SK-N-SH treated with all-trans-retinoic acid at 6 μM for 48 hours (cell line): ENCODE measurements at regions not wholly inside any gene's neighbourhood (a gene's known extent, or its start where the extent isn't known, plus 50 kb on each side); places are given as distances from the start of the nearest gene placed in this dataset.

Experiments
- CSDC2 ChIP-seq: fragments of 250-450 bp; sonication (Bioruptor Pico); IDR thresholded peaks from 2 replicates; pipeline ENCODE4 v1.5.0; 2020; ENCODE audit warnings: mild to moderate bottlenecking, moderate library complexity
- ZNF70 ChIP-seq: fragments of 450-650 bp; formaldehyde crosslinking; IDR thresholded peaks from 2 replicates; pipeline ENCODE4 v1.5.0; 2020; ENCODE audit warnings: mild to moderate bottlenecking, moderate library complexity
- ZNF8 ChIP-seq: fragments of 450-650 bp; formaldehyde crosslinking; IDR thresholded peaks from 2 replicates; pipeline ENCODE4 v1.5.0; 2020; ENCODE audit warnings: mild to moderate bottlenecking, moderate library complexity
- TF ChIP-seq, protein P1 (sequence below): fragments of 250-450 bp; sonication (Bioruptor Pico); IDR thresholded peaks from 2 replicates; pipeline ENCODE4 v1.5.0; 2020; ENCODE audit warnings: mild to moderate bottlenecking, moderate library complexity

DNA sequence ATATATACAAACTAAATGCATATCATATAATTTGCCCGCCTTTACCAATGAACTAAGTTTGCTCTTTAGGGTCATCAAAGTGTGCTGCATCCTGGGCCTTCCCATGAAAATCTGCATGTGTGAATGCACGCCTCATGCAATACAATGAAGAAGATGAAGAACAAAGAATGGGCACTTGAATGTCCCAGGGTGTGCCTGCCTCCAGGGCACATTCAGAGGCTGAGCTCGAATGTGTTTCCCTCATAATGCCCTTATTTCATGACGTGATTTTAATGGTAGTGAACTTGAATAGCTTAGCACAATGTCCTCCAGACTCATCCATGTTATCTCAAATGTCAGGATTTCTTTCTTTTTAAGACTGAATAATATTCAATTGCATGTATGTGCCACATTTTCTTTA lies 824.9 kb downstream of the TNS3 start:
- no peak for TF ChIP-seq ZNF70 (CRISPR knock-in tag)
- TF ChIP-seq ZNF8 (CRISPR knock-in tag), result no peak
- TF ChIP-seq, protein P1, sequence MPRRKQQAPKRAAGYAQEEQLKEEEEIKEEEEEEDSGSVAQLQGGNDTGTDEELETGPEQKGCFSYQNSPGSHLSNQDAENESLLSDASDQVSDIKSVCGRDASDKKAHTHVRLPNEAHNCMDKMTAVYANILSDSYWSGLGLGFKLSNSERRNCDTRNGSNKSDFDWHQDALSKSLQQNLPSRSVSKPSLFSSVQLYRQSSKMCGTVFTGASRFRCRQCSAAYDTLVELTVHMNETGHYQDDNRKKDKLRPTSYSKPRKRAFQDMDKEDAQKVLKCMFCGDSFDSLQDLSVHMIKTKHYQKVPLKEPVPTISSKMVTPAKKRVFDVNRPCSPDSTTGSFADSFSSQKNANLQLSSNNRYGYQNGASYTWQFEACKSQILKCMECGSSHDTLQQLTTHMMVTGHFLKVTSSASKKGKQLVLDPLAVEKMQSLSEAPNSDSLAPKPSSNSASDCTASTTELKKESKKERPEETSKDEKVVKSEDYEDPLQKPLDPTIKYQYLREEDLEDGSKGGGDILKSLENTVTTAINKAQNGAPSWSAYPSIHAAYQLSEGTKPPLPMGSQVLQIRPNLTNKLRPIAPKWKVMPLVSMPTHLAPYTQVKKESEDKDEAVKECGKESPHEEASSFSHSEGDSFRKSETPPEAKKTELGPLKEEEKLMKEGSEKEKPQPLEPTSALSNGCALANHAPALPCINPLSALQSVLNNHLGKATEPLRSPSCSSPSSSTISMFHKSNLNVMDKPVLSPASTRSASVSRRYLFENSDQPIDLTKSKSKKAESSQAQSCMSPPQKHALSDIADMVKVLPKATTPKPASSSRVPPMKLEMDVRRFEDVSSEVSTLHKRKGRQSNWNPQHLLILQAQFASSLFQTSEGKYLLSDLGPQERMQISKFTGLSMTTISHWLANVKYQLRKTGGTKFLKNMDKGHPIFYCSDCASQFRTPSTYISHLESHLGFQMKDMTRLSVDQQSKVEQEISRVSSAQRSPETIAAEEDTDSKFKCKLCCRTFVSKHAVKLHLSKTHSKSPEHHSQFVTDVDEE (CRISPR knock-in tag), result no peak
- no peak for TF ChIP-seq CSDC2 (CRISPR knock-in tag)
